SK-N-SH treated with all-trans-retinoic acid at 6 μM for 48 hours (cell line): ENCODE measurements at regions not wholly inside any gene's neighbourhood (a gene's known extent, or its start where the extent isn't known, plus 50 kb on each side); places are given as distances from the start of the nearest gene placed in this dataset.
A peak's percentile ranks its signal among the peaks of the same experiment; 100 is the strongest.

ENCODE experiments used
- ATAC-seq: fragments of 200-7000 bp; cut with Tn5 transposase; 3 replicates; pipeline ENCODE4 v1.9.1; 2020; ENCODE audit warnings: mild to moderate bottlenecking, moderate library complexity
- ARNTL ChIP-seq: fragments of 450-650 bp; formaldehyde crosslinking; IDR thresholded peaks from 2 replicates; pipeline ENCODE4 v1.5.0; 2020; ENCODE audit warnings: low read depth, mild to moderate bottlenecking, moderate library complexity, borderline replicate concordance
- BACH2 ChIP-seq: fragments of 250-450 bp; sonication (Bioruptor Pico); IDR thresholded peaks from 2 replicates; pipeline ENCODE4 v1.9.0; 2021; ENCODE audit warnings: mild to moderate bottlenecking, borderline replicate concordance
- CSDC2 ChIP-seq: fragments of 250-450 bp; sonication (Bioruptor Pico); IDR thresholded peaks from 2 replicates; pipeline ENCODE4 v1.5.0; 2020; ENCODE audit warnings: mild to moderate bottlenecking, moderate library complexity
- ISL1 ChIP-seq: fragments of 250-450 bp; sonication (Bioruptor Pico); IDR thresholded peaks from 2 replicates; pipeline ENCODE4 v2.1.2; 2022; ENCODE audit warnings: mild to moderate bottlenecking, moderate library complexity
- OSR1 ChIP-seq: fragments of 250-450 bp; sonication (Bioruptor Pico); IDR thresholded peaks from 2 replicates; pipeline ENCODE4 v1.8.0; 2022; ENCODE audit warnings: moderate library complexity, mild to moderate bottlenecking, inconsistent platforms
- RARB ChIP-seq: fragments of 250-450 bp; sonication (Bioruptor Pico); IDR thresholded peaks from 2 replicates; pipeline ENCODE4 v1.8.0; 2021; ENCODE audit warnings: mild to moderate bottlenecking, moderate library complexity
- SNAI2 ChIP-seq: fragments of 250-450 bp; sonication (Bioruptor Pico); IDR thresholded peaks from 2 replicates; pipeline ENCODE4 v1.5.0; 2020; ENCODE audit warnings: mild to moderate bottlenecking, moderate library complexity
- TCF4 ChIP-seq: fragments of 250-450 bp; sonication (Bioruptor Pico); IDR thresholded peaks from 2 replicates; pipeline ENCODE4 v1.8.0; 2021; ENCODE audit warnings: mild to moderate bottlenecking, moderate library complexity, borderline replicate concordance
- TOX ChIP-seq: fragments of 250-450 bp; sonication (Bioruptor Pico); IDR thresholded peaks from 2 replicates; pipeline ENCODE4 v1.8.0; 2021; ENCODE audit warnings: mild to moderate bottlenecking, moderate library complexity, borderline replicate concordance
- ZC3H10 ChIP-seq: fragments of 250-450 bp; sonication (Bioruptor Pico); IDR thresholded peaks from 2 replicates; pipeline ENCODE4 v1.5.1; 2021; ENCODE audit warnings: mild to moderate bottlenecking, moderate library complexity
- ZFP30 ChIP-seq: fragments of 450-650 bp; formaldehyde crosslinking; IDR thresholded peaks from 2 replicates; pipeline ENCODE4 v1.5.0; 2022; ENCODE audit warnings: mild to moderate bottlenecking, moderate library complexity
- ZNF565 ChIP-seq: fragments of 450-650 bp; formaldehyde crosslinking; conservative IDR thresholded peaks from 2 replicates; pipeline ENCODE4 v1.5.0; 2020; ENCODE audit warnings: low read depth, mild to moderate bottlenecking, moderate library complexity
- ZNF70 ChIP-seq: fragments of 450-650 bp; formaldehyde crosslinking; IDR thresholded peaks from 2 replicates; pipeline ENCODE4 v1.5.0; 2020; ENCODE audit warnings: mild to moderate bottlenecking, moderate library complexity
- ZNF8 ChIP-seq: fragments of 450-650 bp; formaldehyde crosslinking; IDR thresholded peaks from 2 replicates; pipeline ENCODE4 v1.5.0; 2020; ENCODE audit warnings: mild to moderate bottlenecking, moderate library complexity
- TF ChIP-seq, protein P1 (sequence below): fragments of 250-450 bp; sonication (Bioruptor Pico); IDR thresholded peaks from 2 replicates; pipeline ENCODE4 v1.5.1; 2020; ENCODE audit warnings: low read depth, mild to moderate bottlenecking, moderate library complexity
- TF ChIP-seq, protein P2 (sequence below): fragments of 250-450 bp; sonication (Bioruptor Pico); IDR thresholded peaks from 2 replicates; pipeline ENCODE4 v1.8.0; 2020; ENCODE audit warnings: mild to moderate bottlenecking, moderate library complexity, borderline replicate concordance
- TF ChIP-seq, protein P3 (sequence below): fragments of 250-450 bp; sonication (Bioruptor Pico); IDR thresholded peaks from 2 replicates; pipeline ENCODE4 v1.5.1; 2021; ENCODE audit warnings: mild to moderate bottlenecking, moderate library complexity
- TF ChIP-seq, protein P4 (sequence below): fragments of 250-450 bp; sonication (Bioruptor Pico); IDR thresholded peaks from 2 replicates; pipeline ENCODE4 v1.5.0; 2020; ENCODE audit warnings: mild to moderate bottlenecking, moderate library complexity

DNA sequence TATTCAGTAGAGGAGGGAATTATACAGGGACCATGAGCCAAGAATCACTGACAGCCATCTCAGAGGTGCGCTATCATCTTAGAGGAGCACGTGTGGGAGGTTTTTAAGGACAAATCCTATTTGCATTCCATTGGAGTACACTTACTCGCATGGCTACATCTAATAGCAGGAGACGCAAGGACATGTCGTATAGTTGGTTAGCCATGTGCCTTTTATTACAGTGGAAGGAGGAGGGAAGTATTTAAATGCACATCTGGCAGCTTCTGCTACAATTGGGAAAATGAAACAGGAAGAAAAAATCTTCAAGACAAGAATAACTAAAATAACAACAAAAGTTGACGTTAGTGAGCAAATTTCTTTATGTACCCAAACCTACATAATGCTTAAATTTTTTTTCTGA lies 86.5 kb upstream of the UGP2 start (continued):
- no peak for TF ChIP-seq RARB (CRISPR knock-in tag)

DNA sequence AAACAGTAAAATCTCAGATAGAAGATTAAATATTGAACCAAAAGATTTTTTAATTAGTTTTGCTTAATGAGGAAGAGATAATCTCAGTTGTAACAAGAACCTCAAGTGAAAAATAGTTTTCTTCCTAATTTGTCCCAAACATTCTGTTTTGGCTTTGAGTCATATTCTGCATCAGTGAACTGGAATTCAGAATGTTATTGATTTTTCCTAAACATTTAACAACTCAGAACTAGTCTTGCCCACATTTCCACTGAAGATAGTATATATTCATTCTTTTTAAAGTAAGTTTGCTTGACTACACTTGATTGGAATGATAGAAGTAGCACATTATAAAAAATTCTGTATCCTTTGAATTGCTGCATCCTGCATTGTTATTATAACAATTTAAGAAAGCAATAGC lies 85.7 kb upstream of the UGP2 start:
- TF ChIP-seq BACH2 (CRISPR knock-in tag) (no peak), ARNTL (CRISPR knock-in tag) (no peak), ZNF8 (no peak), SNAI2 (CRISPR knock-in tag) (no peak), ZFP30 (CRISPR knock-in tag) (no peak), ZNF70 (CRISPR knock-in tag) (no peak), ZC3H10 (CRISPR knock-in tag) (no peak), TCF4 (CRISPR knock-in tag) (no peak), ZNF565 (no peak)
- TF ChIP-seq, protein P1, sequence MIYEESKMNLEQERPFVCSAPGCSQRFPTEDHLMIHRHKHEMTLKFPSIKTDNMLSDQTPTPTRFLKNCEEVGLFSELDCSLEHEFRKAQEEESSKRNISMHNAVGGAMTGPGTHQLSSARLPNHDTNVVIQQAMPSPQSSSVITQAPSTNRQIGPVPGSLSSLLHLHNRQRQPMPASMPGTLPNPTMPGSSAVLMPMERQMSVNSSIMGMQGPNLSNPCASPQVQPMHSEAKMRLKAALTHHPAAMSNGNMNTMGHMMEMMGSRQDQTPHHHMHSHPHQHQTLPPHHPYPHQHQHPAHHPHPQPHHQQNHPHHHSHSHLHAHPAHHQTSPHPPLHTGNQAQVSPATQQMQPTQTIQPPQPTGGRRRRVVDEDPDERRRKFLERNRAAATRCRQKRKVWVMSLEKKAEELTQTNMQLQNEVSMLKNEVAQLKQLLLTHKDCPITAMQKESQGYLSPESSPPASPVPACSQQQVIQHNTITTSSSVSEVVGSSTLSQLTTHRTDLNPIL, result no peak
- TF ChIP-seq, protein P2, sequence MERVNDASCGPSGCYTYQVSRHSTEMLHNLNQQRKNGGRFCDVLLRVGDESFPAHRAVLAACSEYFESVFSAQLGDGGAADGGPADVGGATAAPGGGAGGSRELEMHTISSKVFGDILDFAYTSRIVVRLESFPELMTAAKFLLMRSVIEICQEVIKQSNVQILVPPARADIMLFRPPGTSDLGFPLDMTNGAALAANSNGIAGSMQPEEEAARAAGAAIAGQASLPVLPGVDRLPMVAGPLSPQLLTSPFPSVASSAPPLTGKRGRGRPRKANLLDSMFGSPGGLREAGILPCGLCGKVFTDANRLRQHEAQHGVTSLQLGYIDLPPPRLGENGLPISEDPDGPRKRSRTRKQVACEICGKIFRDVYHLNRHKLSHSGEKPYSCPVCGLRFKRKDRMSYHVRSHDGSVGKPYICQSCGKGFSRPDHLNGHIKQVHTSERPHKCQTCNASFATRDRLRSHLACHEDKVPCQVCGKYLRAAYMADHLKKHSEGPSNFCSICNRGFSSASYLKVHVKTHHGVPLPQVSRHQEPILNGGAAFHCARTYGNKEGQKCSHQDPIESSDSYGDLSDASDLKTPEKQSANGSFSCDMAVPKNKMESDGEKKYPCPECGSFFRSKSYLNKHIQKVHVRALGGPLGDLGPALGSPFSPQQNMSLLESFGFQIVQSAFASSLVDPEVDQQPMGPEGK (CRISPR knock-in tag), result no peak
- TF ChIP-seq, protein P3, sequence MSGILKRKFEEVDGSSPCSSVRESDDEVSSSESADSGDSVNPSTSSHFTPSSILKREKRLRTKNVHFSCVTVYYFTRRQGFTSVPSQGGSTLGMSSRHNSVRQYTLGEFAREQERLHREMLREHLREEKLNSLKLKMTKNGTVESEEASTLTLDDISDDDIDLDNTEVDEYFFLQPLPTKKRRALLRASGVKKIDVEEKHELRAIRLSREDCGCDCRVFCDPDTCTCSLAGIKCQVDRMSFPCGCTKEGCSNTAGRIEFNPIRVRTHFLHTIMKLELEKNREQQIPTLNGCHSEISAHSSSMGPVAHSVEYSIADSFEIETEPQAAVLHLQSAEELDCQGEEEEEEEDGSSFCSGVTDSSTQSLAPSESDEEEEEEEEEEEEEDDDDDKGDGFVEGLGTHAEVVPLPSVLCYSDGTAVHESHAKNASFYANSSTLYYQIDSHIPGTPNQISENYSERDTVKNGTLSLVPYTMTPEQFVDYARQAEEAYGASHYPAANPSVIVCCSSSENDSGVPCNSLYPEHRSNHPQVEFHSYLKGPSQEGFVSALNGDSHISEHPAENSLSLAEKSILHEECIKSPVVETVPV (CRISPR knock-in tag), result no peak
- TF ChIP-seq, protein P4, sequence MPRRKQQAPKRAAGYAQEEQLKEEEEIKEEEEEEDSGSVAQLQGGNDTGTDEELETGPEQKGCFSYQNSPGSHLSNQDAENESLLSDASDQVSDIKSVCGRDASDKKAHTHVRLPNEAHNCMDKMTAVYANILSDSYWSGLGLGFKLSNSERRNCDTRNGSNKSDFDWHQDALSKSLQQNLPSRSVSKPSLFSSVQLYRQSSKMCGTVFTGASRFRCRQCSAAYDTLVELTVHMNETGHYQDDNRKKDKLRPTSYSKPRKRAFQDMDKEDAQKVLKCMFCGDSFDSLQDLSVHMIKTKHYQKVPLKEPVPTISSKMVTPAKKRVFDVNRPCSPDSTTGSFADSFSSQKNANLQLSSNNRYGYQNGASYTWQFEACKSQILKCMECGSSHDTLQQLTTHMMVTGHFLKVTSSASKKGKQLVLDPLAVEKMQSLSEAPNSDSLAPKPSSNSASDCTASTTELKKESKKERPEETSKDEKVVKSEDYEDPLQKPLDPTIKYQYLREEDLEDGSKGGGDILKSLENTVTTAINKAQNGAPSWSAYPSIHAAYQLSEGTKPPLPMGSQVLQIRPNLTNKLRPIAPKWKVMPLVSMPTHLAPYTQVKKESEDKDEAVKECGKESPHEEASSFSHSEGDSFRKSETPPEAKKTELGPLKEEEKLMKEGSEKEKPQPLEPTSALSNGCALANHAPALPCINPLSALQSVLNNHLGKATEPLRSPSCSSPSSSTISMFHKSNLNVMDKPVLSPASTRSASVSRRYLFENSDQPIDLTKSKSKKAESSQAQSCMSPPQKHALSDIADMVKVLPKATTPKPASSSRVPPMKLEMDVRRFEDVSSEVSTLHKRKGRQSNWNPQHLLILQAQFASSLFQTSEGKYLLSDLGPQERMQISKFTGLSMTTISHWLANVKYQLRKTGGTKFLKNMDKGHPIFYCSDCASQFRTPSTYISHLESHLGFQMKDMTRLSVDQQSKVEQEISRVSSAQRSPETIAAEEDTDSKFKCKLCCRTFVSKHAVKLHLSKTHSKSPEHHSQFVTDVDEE, result no peak
- TF ChIP-seq, all 23 proteins: peak for 0
- peak; percentile 44; the same call in 2 of the 3 replicates for ATAC-seq

DNA sequence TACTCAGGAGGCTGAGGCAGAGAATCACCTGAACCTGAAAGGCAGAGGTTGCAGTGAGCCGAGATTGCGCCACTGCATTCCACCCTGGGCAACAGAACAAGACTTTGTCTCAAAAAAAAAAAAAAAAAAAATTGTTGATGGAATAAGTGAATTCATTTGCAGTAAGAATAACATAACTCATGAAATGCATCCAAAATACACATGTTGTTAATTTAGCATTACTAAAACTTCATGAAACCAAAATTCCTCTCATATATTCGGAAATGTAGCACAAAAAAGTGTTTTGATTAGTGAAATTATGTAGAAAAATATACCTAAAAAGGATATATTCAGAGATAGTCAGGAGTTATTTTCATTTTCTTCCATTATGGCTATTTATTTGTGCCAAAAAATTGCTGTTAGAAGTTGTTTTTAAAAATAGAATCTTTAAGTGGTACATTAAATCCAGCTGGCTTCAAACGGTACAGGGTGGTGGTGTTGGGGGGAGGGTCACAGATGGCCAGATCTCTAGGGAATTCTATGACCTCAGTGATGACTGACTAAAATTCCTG lies 78.2 kb upstream of the UGP2 start:
- ATAC-seq, result peak; percentile 82

DNA sequence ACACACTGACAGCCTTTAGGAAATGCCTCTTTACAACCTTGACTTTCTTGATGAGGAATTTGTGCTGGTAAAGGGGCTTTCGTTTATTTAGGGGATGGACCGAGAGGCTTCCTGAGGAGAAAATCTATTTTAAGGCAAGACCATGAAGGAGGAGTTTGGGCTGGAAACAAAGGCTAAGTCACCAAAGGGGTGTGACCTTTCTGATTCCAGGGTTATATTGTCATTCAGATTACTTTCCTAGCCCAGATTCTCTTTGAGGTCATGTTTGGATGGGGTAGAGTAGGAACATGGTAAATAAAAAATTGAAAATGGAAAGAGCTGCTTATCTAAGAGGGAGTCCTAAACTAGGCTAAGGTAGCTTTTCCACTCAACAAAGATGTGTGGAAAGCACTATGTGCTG lies 77.1 kb upstream of the UGP2 start:
- ATAC-seq, result no peak
- TF ChIP-seq BACH2 (CRISPR knock-in tag), result no peak

More for the DNA sequence above, 78.2 kb upstream of the UGP2 start:
- TF ChIP-seq CSDC2 (CRISPR knock-in tag) (no peak), ISL1 (peak; percentile 23; the same call in 1 of the 2 replicates), ZC3H10 (CRISPR knock-in tag) (no peak)
- TF ChIP-seq, all 23 proteins: peak for 1

DNA sequence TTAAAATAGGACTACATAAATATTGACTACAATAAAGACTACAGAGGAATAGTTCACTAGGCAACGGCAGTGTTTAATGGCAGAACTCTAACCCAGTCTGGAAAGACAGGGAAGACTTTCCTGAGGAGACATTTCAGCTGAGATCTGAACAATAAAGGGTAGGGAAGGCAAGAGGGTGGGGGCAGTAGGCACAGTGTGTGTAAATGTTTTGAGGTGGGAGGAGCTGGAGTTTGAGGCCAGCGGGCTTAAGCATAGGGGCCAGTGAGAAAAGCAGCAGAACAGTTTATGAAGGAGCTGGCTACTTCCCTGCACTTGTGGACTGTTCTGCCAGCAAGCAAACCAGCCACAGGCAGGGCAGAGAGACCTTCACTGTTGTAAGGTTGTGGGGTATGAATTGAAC lies 76.6 kb upstream of the UGP2 start:
- ATAC-seq, result no peak
- TF ChIP-seq OSR1 (CRISPR knock-in tag), result no peak
- no peak for TF ChIP-seq SNAI2 (CRISPR knock-in tag)
- no peak for TF ChIP-seq ZC3H10 (CRISPR knock-in tag)
- TF ChIP-seq TOX (CRISPR knock-in tag), result no peak
- TF ChIP-seq, protein P3 (CRISPR knock-in tag), result no peak
- TF ChIP-seq, protein P1, result no peak
- TF ChIP-seq RARB (CRISPR knock-in tag), result no peak
- TF ChIP-seq BACH2 (CRISPR knock-in tag), result no peak
- TF ChIP-seq, all 23 proteins: peak for 0
